HG02588 (cell line): ENCODE measurements at regions not wholly inside any gene's neighbourhood (a gene's known extent, or its start where the extent isn't known, plus 50 kb on each side); places are given as distances from the start of the nearest gene placed in this dataset.
"Not testable (repeated sequence)": the region's sequence is repeated elsewhere in the genome, so short reads cannot be mapped to it uniquely, and the experiment has no call there.

Source experiments
- ATAC-seq: cut with Tn5 transposase; IDR thresholded peaks from one replicate; pipeline ENCODE4 v1.9.1; 2021; ENCODE audit warnings: mild to moderate bottlenecking, moderate library complexity; ENCODE audit not compliant: unreplicated experiment

DNA sequence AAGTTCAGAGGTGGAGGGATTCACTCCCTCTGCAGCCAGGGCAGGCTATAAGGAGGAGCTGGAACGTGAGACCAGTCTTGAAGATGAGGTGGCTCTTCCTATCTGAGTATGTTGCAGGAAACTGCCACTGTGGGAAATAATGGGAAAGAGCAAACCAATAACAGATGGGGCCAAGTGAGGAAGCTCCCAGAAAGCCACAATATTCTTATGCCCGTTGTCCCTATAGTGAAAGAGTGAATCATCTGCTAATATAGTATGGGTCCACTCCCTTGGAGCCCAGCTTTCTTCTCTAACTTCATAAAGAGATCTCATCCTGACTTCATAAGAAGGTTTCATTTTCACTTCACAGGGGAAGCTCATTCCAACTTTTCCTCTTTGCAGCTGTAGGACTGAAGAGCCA, 206.4 kb downstream of the BLID start:
- no peak for ATAC-seq

DNA sequence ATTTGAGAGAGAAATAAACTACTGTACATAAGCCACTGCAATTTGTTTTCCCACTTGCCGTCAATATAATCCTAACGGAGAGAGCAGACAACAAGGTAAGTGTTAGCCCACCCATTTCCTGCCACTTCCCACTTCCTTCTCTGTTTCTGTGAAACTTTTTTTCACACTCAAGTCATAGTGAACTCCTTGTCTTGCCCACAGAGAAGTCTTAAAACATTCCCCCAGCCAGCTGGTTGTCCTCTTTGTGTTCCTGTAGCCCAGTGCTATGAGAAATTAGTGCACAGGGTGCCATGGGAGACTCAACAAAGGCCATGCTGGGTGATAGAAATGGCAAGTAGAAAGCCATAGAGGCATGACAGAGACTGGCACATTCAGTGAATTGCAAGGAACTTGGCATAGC, 208.6 kb downstream of the BLID start:
- ATAC-seq: no peak

DNA sequence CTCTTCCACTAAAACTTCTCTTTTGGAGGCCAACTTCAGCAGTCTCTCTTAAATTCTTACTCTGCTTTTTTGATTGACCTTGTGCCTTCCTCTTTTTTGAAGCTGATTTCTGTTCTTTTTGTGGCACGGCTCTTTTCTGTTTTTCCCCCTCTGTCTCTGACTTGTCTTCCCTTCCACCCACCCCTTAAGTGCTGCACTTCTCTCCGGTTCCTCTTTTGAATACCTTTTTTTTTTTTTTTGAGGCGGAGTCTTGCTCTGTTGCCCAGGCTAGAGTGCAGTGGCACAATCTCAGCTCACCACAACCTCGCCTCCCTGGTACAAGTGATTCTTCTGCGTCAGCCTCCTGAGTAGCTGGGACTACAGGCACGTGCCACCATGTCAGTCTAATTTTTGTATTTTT, 211.9 kb downstream of the BLID start:
- ATAC-seq: no peak

DNA sequence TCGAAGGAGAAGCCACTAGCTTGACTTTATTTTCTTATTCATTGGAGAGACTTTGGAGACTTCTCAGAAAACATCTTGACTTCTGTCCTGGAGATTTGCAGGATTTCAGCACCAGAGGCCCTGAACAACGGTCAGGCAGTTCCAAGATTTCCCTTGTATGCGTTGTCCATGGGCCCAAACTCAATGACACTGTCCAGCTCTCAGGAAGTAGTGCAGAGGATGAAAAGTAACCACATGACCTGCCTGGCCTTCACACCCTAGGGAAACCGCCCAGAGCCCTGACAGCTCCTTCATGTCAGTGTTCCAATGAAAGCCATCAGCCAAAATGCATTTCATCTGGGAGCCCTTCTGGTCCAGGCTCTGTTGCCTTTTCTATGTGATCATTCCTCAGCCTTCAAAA, 214.1 kb downstream of the BLID start:
- ATAC-seq: no peak

DNA sequence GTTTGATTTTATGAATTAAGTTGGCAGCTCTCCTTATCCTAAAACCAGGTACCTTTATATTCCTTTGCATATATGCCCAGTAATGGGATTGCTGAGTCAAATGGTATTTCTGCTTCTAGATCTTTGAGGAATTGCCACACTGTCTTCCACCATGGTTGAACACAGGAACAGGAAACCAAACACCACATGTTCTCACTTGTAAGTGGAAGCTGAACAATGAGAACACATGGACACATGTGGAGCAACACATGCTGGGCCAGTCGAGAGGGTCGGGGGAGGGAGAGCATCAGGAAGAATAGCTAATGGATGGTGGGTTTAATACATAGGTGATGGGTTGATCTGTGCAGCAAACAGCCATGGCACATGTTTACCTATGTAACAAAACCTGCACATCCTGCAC, 214.6 kb downstream of the BLID start:
- not testable (repeated sequence) for ATAC-seq

DNA sequence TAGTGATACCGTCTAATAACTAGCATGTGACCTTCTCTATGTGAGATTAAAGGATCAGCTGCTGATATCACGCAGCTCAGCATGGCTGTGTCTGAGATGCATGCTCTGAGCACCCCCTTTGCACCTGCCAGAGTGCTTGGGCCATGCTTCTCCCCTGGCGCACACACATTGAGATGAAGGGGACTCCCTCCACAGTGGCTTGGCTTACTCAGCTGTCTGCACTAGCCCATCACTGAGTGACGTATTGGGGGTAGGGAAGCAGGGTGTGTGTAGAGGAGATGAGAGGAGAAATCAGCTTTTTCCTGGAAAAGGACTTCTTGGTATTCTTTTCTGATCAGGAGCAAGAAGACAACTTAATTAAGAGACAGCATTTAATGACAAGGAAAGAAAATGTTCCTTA, 216.5 kb downstream of the BLID start:
- ATAC-seq: no peak

DNA sequence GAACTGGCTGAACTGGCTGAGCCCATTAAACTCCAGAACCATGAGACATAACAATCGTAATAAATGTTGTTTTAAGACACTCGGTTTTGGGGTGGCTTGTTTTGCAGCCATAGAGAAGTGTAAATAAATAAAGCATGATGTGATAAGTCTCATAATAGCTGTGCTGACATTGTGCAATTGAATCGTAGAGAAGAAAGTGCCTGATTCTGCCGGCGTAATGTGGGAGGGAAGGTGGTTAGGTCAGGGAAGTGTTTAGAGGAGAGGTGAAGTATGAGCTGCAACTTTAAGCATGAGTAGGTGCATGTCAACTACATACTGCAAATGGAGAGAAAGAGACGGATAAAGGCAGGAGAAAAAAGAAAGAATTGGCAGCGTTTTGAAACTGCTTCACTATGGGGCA, 217.1 kb downstream of the BLID start:
- ATAC-seq: no peak

DNA sequence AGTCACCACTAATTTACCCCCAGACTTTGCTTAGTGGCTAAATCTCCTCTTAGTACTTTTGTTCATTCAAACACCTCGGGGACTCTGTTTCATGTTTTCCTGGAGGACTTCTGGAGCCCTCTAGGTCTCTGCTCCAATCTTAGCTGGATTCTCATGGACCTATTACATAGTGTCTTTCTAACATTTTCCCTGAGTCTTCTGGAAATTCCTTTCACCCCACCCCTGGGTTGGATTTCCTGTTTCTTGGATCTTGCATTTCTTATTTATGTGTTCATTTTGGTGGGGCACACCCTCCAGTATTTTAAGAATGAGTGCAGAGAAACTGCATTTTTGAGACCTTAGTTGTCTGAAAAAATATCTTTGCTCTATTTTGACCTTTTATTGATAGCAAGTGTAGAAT, 220.1 kb downstream of the BLID start:
- no peak for ATAC-seq

DNA sequence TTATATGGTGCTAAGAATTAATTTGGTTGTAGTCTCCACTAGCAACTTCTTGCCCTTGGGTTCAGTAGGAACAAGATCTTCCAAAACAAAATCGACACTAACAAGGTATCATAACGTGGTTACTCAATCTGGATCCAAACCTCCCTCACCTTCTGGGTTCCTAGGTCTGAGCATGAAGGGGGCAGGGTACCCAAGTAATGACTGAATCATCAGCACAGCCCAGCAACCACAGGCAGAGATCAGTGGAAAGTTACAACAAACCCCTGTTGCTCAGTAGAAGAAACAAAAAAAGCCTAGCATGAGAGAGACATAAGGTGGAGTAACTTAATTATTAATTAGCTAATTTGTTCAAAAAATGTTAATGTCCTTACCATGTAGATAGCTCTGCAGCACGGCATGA, 221.4 kb downstream of the BLID start:
- ATAC-seq: no peak

DNA sequence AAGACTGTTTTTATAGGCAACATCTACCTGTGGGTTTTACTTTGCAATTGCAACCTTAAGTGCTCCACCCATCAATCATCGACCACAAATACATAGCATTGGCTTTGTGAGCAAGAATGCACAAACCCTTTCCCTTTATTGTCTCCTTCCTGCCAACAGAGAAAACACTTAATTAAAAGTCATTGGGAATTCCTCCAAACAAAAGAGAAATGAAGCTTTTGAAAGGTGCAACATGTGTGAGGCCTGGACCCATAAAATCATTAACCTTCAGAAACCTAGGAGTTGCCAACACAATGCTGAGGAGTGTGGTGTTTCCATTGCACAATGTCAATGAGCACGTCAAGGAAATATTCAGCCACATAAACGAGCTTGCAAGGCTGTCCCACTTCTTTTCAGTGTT, 223.2 kb downstream of the BLID start:
- no peak for ATAC-seq

DNA sequence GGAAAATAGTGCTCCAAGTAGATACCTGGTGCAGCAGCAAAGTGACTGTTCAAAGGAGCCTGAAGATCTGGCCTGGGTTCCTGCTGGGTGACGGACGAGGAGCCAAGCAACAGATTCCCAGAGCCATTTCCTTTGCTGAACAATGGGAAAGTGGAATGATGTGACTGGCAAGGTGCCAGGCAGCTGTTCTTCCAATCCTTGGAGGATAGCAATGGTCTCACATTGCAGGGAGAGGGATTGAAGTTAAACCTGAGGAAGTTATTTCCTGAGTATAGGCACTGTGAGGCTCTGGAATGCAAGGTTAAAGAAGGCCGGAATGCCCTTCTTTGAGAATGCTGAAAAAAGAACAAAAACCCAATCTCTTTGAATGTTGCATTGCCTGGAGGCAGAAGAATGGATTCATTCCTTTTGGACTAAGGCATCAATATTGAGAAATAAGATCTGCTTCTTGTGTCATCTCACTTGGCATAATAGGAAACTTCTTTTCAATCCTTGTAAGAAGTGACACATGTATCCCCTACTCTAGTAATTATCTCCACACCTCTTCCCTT, 223.8 kb downstream of the BLID start:
- ATAC-seq: no peak

DNA sequence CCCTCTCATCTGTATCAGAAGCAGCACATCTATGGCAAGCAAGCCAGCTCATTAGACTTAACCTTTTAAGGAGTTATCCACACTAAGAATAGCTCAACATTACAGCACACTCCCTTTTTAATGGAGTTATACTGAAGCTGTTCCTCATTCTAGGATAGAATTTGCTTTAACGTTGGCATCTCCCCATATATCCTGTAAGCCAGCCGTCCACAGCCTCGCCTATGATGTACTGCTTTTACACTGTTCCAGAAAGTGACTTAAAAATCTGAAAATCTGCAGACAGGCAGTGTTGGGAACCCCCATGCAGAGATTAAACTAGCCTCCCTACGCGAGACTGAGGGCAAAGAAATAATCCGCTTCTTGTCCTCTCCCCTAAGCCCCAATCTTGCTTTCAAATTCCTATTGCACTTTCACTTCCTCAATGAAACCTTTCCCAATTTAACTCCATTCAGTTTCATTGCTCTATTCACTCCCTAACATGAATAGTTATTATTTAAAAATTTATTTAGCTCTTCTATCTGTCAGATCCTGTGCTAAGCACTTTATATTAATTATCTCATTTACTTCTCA, 225.0 kb downstream of the BLID start:
- ATAC-seq: no peak

DNA sequence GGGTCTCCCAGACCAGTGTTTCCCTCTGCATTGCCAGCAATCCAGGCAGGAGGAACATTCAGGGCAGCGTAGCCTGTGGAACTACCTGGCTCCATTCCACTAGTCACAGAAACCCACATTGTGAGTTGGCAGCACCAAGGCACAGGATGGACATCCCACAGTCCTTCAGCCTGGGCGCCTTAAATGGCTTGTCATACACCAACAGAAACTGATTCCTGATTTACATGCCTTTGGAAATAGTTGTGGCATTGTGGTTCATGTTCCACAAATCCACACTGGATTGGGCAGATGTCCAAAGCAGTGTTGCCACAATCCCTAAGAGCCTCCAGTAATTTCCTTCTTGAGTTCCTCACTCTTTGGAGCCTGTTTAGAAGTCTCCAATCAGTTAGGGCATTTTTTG, 225.6 kb downstream of the BLID start:
- no peak for ATAC-seq

DNA sequence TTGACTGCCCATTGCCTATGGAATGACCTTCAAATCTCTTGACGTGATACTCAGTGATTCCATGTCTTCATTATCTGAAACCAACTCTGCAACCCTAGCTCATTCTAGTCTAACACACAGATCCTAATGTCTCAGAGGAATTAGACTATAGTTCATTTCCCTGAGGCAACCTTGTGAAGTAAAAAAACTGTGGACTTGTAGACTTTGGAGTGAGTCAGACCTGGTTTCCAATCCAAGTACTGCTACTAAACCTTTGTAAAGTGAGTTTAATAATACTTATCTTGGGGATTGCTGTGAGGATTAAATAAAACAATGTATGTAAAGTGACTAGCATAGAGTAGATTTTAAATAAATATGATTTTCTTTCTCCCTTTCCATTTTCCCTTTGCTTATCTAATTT, 226.1 kb downstream of the BLID start:
- no peak for ATAC-seq

DNA sequence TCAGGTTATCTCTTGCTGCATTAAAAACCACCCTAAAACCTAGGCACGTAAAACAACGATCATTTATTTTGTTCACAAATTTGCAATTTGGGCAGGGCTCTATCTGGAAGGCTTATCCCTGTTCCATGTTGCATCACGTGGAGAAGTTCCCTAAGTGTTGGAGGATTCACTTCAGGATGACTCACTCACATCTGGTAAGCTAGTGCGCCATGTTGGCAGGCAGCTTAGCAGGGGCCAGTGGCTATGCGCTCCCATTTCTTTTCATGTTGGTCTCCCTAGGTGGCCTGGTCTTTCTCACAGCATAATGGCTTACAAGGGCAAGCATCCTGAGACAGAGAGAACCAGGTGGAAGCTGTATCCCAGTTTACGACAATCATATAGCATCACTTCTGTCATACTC, 226.8 kb downstream of the BLID start:
- ATAC-seq: no peak

DNA sequence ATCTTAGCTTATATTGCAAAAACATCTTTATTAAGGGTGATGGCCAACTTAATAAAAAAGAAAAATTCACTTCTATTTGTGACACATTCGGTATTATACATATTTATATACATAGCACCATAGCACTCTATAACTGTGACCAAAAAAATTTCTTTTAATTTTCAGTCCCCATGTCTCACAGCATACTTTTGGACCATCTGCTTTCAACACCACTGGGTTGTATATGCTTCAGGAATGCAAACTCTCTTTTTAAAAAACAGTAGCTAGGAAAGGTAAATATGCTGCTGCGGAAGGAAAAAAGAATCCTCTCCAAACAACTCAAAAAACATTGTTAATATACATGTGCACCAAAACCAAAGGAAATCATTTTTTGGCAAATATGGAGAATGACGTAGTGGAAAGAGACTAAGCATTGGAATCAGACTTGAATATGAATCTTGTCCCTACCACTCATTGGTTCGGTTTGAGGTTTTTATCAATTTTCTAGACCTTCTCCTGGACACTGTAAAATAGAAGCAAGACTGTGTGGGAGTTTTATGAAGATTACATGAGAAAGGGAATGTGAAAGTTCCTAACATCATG, 227.9 kb downstream of the BLID start:
- no peak for ATAC-seq

DNA sequence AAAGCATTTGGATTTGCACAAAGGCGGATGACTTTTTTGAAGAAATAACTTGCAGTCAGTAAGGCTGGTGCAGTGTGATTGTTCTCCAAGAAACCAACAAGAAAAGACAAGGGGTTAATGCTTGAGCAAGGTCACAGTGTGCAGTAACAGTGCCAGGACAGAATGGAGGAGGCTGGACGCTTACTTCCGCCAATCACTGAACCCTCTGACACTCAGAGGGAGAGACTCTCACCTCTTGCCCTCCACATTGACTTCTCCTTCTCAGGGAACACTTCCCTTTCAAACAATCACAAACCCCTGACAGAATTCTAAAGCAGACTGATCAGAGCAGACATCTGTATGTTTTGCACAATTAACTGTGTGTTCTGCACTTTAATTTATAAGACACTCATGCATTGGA, 228.4 kb downstream of the BLID start:
- no peak for ATAC-seq

DNA sequence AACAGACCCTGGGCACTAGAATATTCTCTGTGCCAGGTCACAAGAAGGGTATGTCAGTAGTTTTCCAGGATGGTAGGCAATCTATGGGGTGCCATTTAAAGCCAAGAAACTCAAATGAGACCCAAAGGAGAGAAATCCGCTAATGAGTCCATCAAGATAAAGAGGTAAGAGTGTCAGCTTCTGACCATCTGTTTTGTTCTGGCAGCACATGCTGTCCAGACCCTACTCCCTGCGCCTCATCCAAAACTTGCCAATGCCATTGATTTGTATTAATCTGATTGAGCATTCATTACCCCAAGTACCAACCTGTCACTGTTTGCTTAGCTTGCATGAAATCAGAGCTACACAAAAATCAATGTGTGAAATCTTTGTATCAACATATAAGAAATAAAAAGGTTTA, 229.0 kb downstream of the BLID start:
- ATAC-seq: no peak

DNA sequence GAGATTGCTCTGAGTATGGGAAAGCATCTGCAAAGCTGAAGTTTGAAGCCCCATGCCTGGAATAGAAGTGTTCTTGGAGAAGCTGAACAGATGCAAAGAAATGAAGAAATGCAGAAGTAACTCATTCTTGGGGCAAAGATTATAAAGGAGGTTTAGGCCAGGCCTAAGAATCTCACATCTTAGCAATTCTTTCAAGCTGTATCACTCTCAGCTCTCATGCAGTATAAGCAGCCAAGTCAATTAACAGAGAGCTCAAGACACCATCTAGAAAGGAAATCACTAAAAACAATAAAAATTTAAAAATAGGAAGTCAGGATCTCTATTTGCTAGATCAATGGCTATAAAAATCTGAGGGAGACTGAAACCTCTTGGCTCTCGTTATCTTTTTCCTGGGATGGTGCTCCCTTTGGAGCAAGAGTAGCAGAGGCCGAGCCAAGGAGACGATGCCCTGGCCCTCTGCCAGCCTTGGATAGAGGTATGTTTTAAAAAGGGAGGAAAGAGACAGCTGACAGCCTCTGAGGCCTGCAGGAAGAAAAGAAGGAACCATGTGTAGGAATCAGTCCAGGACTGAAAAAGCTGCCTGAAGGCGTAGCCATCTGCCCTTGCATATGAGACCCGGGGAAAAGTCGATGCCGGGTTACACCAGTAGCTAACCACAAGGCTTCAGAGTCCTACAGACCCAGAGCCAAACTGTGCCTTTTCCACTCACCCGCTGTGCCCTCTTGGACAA, 229.8 kb downstream of the BLID start:
- ATAC-seq: no peak

DNA sequence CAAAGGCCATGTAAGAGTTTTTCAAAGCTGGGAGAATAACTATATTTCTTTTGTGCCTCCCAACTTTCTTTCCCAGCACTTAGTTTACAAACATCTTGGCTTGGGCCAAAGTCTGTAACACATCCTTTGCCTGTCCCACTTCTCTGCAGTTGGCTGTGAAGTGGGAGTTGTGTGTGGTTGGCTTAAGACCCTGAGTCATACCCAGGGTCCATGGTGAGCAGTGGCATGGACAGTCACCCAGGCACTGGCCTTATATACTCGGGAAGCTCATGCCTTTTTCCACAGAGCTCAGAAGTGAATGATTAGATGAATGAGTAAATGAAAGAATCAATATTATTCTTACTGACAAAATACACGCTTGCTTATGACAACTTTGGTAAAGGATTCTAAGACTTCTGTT, 231.4 kb downstream of the BLID start:
- no peak for ATAC-seq

DNA sequence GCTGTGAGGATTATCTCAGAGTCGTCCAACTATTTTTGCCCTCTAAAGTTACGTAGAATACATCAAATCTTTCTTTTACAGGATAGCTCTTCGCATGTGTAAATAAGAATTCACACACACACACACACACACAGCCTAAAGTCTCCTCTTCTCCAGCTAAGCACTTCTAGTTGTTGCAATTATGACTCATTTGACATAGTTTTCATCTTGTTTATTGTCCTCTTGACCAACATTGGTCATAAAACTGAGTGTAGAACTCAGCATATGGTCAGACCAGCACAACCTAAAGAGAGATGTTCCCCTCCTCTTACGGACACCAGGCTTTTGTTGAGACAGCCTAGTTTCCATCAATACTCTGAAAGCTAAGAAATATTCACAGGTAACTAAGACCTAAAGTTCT, 234.2 kb downstream of the BLID start:
- ATAC-seq: no peak

DNA sequence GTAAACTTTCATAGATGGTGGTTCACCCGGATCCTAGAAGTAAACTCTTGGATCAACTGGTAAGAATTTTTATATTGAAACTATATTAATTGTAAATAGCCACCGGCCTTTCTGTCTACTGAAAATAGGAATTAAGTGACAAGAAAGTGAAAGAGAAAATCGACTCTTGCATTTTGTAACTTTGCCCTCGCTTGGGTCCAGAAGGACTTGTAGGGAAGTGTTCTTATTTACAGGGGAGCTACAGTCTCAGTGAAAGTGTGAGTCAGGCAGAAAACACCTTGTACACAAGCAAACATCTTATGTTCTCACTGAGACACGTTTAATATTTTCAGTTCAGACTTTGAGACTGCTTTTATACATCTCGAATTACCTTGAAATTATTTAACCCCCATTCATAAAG, 238.9 kb downstream of the BLID start:
- no peak for ATAC-seq
